Brain microvascular endothelial cell (primary cell): ENCODE measurements at regions not wholly inside any gene's neighbourhood (a gene's known extent, or its start where the extent isn't known, plus 50 kb on each side); places are given as distances from the start of the nearest gene placed in this dataset.

Experiments
- DNase-seq: peaks from one replicate; pipeline ENCODE4 v3.0.0-alpha.2; 2020
- H3K27ac ChIP-seq: fragments of 250-450 bp; sonication (Bioruptor Pico); 2 replicates; pipeline ENCODE4 v1.5.1; 2020; ENCODE audit warnings: mild to moderate bottlenecking, moderate library complexity
- H3K27me3 ChIP-seq: fragments of 250-450 bp; sonication (Bioruptor Pico); replicated peaks from 2 replicates; pipeline ENCODE4 v1.5.1; 2020; ENCODE audit warnings: mild to moderate bottlenecking
- H3K36me3 ChIP-seq: fragments of 250-450 bp; sonication (Bioruptor Pico); replicated peaks from 2 replicates; pipeline ENCODE4 v1.5.1; 2020; ENCODE audit warnings: mild to moderate bottlenecking
- H3K4me3 ChIP-seq: 2 replicates; pipeline ENCODE4 v1.5.1; 2011; ENCODE audit warnings: low read depth, mild to moderate bottlenecking, control low read depth, low read length, moderate library complexity
- in situ Hi-C: cut with HindIII; loops from 2 replicates; pipeline ENCODE4 v1.10.0; 2017; ENCODE audit warnings: low sequenced_read_pairs, low pct_ligation_motif_present
- TF ChIP-seq, protein P1 (sequence below): IDR thresholded peaks from 2 replicates; pipeline ENCODE4 v1.5.1; 2011; ENCODE audit warnings: low read depth, mild to moderate bottlenecking, moderate library complexity, low read length, control low read depth, inconsistent platforms; ENCODE audit errors: missing control alignments

DNA sequence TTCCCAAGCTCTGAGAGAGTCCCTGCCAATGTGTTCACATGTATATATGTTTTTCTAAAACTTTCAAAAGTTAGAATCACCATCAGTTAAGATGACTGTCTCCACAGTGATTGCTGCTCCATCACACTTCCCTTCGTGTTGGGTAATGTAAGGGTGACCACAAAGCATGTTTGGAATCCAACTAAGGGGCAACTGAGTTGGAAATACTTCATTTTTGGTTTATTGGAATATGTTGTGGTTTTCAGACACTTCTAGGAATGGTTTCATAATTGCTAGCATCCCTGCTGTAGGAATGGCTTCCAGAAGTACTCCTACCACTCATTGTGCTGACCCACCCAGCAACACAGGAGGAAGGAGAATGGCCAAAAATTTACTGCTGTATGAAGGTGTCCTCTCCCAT is 212.5 kb upstream of the GULP1 start:
- TF ChIP-seq, protein P1, sequence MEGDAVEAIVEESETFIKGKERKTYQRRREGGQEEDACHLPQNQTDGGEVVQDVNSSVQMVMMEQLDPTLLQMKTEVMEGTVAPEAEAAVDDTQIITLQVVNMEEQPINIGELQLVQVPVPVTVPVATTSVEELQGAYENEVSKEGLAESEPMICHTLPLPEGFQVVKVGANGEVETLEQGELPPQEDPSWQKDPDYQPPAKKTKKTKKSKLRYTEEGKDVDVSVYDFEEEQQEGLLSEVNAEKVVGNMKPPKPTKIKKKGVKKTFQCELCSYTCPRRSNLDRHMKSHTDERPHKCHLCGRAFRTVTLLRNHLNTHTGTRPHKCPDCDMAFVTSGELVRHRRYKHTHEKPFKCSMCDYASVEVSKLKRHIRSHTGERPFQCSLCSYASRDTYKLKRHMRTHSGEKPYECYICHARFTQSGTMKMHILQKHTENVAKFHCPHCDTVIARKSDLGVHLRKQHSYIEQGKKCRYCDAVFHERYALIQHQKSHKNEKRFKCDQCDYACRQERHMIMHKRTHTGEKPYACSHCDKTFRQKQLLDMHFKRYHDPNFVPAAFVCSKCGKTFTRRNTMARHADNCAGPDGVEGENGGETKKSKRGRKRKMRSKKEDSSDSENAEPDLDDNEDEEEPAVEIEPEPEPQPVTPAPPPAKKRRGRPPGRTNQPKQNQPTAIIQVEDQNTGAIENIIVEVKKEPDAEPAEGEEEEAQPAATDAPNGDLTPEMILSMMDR, result no peak

DNA sequence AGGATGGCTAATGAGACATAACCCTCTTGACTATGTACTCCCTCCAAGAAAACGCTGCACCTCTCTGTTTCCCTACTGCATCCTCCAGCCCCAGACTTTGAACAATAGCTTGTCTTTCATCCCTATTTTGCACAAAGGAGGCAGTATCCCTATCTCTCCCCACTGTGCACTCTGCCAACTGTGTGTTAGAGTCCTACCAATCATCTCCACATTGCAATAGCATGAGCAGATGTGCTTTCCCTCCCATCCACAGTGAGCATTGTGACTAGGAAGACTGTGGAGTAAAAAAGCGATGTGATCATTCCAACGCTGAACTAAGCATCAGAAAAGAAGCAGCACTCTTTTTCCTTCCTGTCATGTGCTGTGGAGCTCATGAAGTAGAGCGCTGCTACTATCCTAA is 206.3 kb upstream of the GULP1 start:
- no peak for DNase-seq
- H3K4me3 ChIP-seq, result no peak overlapping the region
- no peaks in the 10 kb centered on the region for H3K36me3 ChIP-seq
- H3K27ac ChIP-seq, result no peak overlapping the region
- no peaks in the 10 kb centered on the region for H3K27me3 ChIP-seq
- TF ChIP-seq, protein P1, result no peak
- in situ Hi-C loops, result no loop called here

More for the DNA sequence above, 212.5 kb upstream of the GULP1 start:
- in situ Hi-C loops, result no loop called here
- H3K4me3 ChIP-seq, result no peak overlapping the region
- no peak overlapping the region for H3K27ac ChIP-seq
- no peaks in the 10 kb centered on the region for H3K27me3 ChIP-seq
- no peaks in the 10 kb centered on the region for H3K36me3 ChIP-seq
- DNase-seq, result peak; percentile 74

DNA sequence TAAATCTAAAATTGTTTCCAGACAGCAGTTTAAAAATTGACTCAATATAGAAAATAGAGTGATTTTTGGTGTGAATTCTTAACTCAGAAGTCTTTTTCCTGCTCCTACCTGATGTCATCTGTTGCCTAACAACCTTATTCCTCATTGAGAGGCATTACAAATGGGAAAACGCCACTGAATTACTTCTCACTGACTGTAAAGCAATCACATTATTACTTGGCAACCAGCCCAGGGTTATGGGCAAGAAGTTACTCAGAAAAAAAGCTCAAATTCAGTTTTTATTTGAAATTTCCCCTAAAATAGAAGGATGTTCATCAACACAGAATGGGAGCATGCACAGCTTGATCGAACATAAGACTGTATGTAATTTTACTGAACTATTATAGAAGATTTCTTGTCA is 201.8 kb upstream of the GULP1 start:
- in situ Hi-C loops, result no loop called here
- TF ChIP-seq, protein P1, result no peak
- Histone ChIP-seq H3K27ac (no peak overlapping the region), H3K36me3 (no peaks in the 10 kb centered on the region), H3K27me3 (no peaks in the 10 kb centered on the region), H3K4me3 (no peak overlapping the region)
- DNase-seq, result peak; percentile 29

DNA sequence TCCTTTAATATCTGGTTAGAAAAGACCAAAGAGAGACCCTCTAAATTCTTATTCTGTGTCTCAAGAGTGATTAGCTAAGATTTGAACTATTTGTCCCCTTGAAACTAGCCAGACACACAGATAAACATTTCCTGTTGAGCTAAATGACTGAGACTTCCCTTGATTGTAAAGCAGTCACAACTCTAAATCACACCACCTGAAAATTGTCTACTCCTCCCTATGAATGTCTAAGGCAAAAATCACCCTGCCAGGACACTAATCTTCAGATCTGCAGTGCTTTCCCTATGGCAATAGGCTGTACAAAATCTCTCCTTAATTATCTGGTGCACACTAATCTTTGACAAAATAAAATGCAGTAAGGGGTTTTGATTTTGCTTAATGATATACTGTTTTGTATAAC is 200.5 kb upstream of the GULP1 start:
- H3K36me3 ChIP-seq, result no peaks in the 10 kb centered on the region
- no peak for DNase-seq
- no peak overlapping the region for H3K27ac ChIP-seq
- in situ Hi-C loops, result no loop called here
- no peaks in the 10 kb centered on the region for H3K27me3 ChIP-seq
- TF ChIP-seq, protein P1, result no peak
- H3K4me3 ChIP-seq, result no peak overlapping the region

DNA sequence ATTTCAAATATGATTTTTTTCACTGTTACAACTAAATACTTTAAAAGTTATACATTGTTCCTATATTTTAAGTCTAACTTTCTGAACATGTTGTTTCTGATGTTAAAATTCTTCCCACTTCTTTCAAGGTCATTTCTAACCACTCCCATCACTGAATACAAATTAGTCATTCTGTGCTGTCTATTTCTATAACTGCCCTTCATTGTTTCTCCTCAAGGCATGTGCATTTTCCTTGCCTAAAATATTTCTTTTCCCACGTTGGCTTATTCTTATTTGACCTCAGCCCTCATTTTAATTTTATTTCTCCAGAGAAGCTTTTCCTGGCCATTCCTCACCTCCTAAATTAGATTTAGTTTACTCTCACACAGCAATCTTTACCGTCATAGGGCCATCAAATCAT is 198.9 kb upstream of the GULP1 start:
- TF ChIP-seq, protein P1, result no peak
- Histone ChIP-seq H3K27ac (no peak overlapping the region), H3K27me3 (no peaks in the 10 kb centered on the region), H3K4me3 (no peak overlapping the region), H3K36me3 (no peaks in the 10 kb centered on the region)
- in situ Hi-C loops, result no loop called here
- DNase-seq, result no peak

DNA sequence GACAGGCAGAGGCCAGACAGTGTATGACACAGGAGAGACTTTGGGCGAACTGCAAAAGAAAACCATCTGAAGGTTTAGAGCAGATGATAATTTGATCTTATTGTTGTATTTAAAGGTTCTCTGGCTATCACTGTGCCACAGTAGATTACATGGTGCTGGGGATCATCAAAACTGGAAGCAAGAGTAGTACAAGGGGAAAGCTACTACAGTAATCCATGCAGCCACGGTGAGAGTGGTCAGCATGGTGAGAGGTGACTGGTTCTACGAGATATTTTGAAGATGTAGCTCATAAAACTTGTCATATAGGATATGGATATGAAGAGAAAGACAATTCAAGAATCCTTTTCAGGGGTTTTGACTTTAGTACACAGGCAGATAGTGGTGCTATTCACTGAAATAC is 194.8 kb upstream of the GULP1 start:
- Histone ChIP-seq H3K27ac (no peak overlapping the region), H3K4me3 (no peak overlapping the region), H3K27me3 (no peaks in the 10 kb centered on the region), H3K36me3 (no peaks in the 10 kb centered on the region)
- in situ Hi-C loops, result no loop called here
- no peak for DNase-seq
- TF ChIP-seq, protein P1, result no peak
